CD14-positive monocyte (primary cell): ENCODE measurements at regions not wholly inside any gene's neighbourhood (a gene's known extent, or its start where the extent isn't known, plus 50 kb on each side); places are given as distances from the start of the nearest gene placed in this dataset.

ENCODE experiments used
- DNase-seq, 3 donors: peaks; one replicate each; pipeline ENCODE4 v3.0.0-alpha.2; 2011 to 2022
- H2AFZ ChIP-seq: 2 replicates; pipeline ENCODE4 v1.6.0; 2012; ENCODE audit warnings: mild to moderate bottlenecking, low read depth, low read length, inconsistent platforms; ENCODE audit not compliant: insufficient read depth, poor library complexity, severe bottlenecking
- H3K27ac ChIP-seq, 2 donors: 1 replicate in 1 of 2; 2 replicates in 1 of 2; pipeline ENCODE4 v1.5.1; 2012 to 2013; ENCODE audit warnings: low read length in 2 of 2, control low read depth in 1 of 2, inconsistent platforms in 1 of 2, low read depth in 1 of 2, mild to moderate bottlenecking in 1 of 2
- H3K27me3 ChIP-seq, 2 donors: one replicate each; pipeline versions ENCODE4 v1.6.0 to v1.6.1; 2011 to 2013; ENCODE audit warnings: low read length in 2 of 2; ENCODE audit not compliant: control insufficient read depth in 2 of 2, insufficient read depth in 2 of 2
- H3K36me3 ChIP-seq, 2 donors: replicated peaks in 1 of 2; 1 replicate in 1 of 2; 2 replicates in 1 of 2; pipeline versions ENCODE4 v1.5.1 to v1.6.1; 2012 to 2013; ENCODE audit warnings: low read length in 2 of 2, control low read depth in 1 of 2, inconsistent platforms in 1 of 2, mild to moderate bottlenecking in 1 of 2; ENCODE audit not compliant: insufficient read depth in 2 of 2, control insufficient read depth in 1 of 2
- H3K4me1 ChIP-seq, 2 donors: 1 replicate in 1 of 2; 2 replicates in 1 of 2; pipeline versions ENCODE4 v1.5.1 to v1.6.1; 2012 to 2013; ENCODE audit warnings: low read length in 2 of 2, control low read depth in 1 of 2, inconsistent platforms in 1 of 2, mild to moderate bottlenecking in 1 of 2, moderate library complexity in 1 of 2; ENCODE audit not compliant: insufficient read depth in 2 of 2, control insufficient read depth in 1 of 2
- H3K4me2 ChIP-seq: replicated peaks from 2 replicates; pipeline ENCODE3; 2012; ENCODE audit warnings: low read length, moderate library complexity, mild to moderate bottlenecking; ENCODE audit not compliant: poor library complexity, severe bottlenecking; ENCODE audit errors: extremely low read depth
- H3K4me3 ChIP-seq, 3 experiments: fragments of 200-600 bp in 1 of 3; sonication (generic) in 1 of 3; replicated peaks in 1 of 3; 1 replicate in 2 of 3; 2 replicates in 1 of 3; pipeline ENCODE4 v1.5.1; 2011 to 2013; ENCODE audit warnings: low read length in 3 of 3, mild to moderate bottlenecking in 3 of 3, control low read depth in 2 of 3, low read depth in 2 of 3, inconsistent platforms in 1 of 3, moderate library complexity in 1 of 3
- H3K79me2 ChIP-seq: 2 replicates; pipeline ENCODE4 v1.6.0; 2012; ENCODE audit warnings: mild to moderate bottlenecking, control low read depth, inconsistent platforms, low read length, moderate library complexity; ENCODE audit not compliant: insufficient read depth
- H3K9ac ChIP-seq: 2 replicates; pipeline ENCODE4 v1.6.0; 2017; ENCODE audit warnings: low read length, mild to moderate bottlenecking; ENCODE audit not compliant: insufficient read depth, poor library complexity, severe bottlenecking
- H3K9me3 ChIP-seq, 2 donors: replicated peaks in 1 of 2; 1 replicate in 1 of 2; 2 replicates in 1 of 2; pipeline versions ENCODE4 v1.5.1 to v1.6.1; 2012 to 2013; ENCODE audit warnings: low read length in 2 of 2, control low read depth in 1 of 2; ENCODE audit not compliant: control insufficient read depth in 1 of 2, insufficient read depth in 1 of 2
- H4K20me1 ChIP-seq: 2 replicates; pipeline ENCODE4 v1.6.0; 2012; ENCODE audit warnings: mild to moderate bottlenecking, low read length, control low read depth, moderate library complexity; ENCODE audit not compliant: insufficient read depth
- H3K27ac Mint-ChIP-seq, 7 donors: one replicate each; pipeline ENCODE4 v1.8.0; 2020; ENCODE audit warnings: mild to moderate bottlenecking in 7 of 7, mixed read lengths in 7 of 7, moderate library complexity in 6 of 7, inconsistent platforms in 2 of 7
- H3K27me3 Mint-ChIP-seq, 3 donors: one replicate each; pipeline ENCODE4 v1.8.0; 2021 to 2022; ENCODE audit warnings: low read depth in 3 of 3, mild to moderate bottlenecking in 3 of 3, mixed read lengths in 3 of 3, moderate library complexity in 3 of 3, inconsistent platforms in 1 of 3
- H3K36me3 Mint-ChIP-seq, 2 donors: one replicate each; pipeline ENCODE4 v1.8.0; 2020; ENCODE audit warnings: mixed read lengths in 2 of 2, inconsistent platforms in 1 of 2, mild to moderate bottlenecking in 1 of 2
- H3K4me1 Mint-ChIP-seq: one replicate; pipeline ENCODE4 v1.8.0; 2020; ENCODE audit warnings: mild to moderate bottlenecking, mixed read lengths
- H3K4me3 Mint-ChIP-seq, 2 donors: one replicate each; pipeline ENCODE4 v1.8.0; 2020; ENCODE audit warnings: mild to moderate bottlenecking in 2 of 2, mixed read lengths in 2 of 2, moderate library complexity in 1 of 2
- H3K9me3 Mint-ChIP-seq, 7 donors: one replicate each; pipeline ENCODE4 v1.8.0; 2020 to 2022; ENCODE audit warnings: mixed read lengths in 7 of 7, mild to moderate bottlenecking in 6 of 7, moderate library complexity in 6 of 7, inconsistent platforms in 2 of 7
- CTCF ChIP-seq: fragments of 200-600 bp; IDR thresholded peaks from one replicate; pipeline ENCODE4 v1.8.0; 2022; ENCODE audit warnings: antibody characterized with exemption, mild to moderate bottlenecking
- WGBS: methylation state at CpG from one replicate; pipeline ENCODE4 v1.1.5; 2013; ENCODE audit warnings: missing lambda C conversion rate; ENCODE audit not compliant: insufficient coverage; 5-methylcytosine and 5-hydroxymethylcytosine counted together
- intact Hi-C, 2 donors: fragments of 100-400 bp; cut with micrococcal nuclease; formaldehyde crosslinking; loops; one replicate each; pipeline versions ENCODE4 v1.15.0 to v1.15.1; 2023

GRCh38 chr2:52404046-52404445, 1363.6 kb upstream of the CHAC2 start:
- H3K4me3 Mint-ChIP-seq = no peak overlapping the region
- Histone ChIP-seq H2AFZ (no peak overlapping the region), H3K4me1 (no peaks in the 10 kb centered on the region), H3K4me2 (no peak overlapping the region), H3K4me3 (no peak overlapping the region), H3K9me3 (peaks cover 8 to 12% of the 10 kb centered on the region in 2 donors), H3K79me2 (no peaks in the 10 kb centered on the region), H3K9ac (no peak overlapping the region), H3K27me3 (no peaks in the 10 kb centered on the region), H3K36me3 (no peaks in the 10 kb centered on the region), H4K20me1 (no peaks in the 10 kb centered on the region), H3K27ac (no peak overlapping the region)
- H3K4me1 Mint-ChIP-seq = no peaks in the 10 kb centered on the region
- no CpG with 5 or more reads among the region's 4 CpGs for WGBS
- no peak for TF ChIP-seq CTCF
- intact Hi-C loops = no loop called here
- peaks cover 0 to 10% (median 4%) of the 10 kb centered on the region in 7 donors for H3K9me3 Mint-ChIP-seq
- H3K27ac Mint-ChIP-seq = no peak overlapping the region
- DNase-seq = no peak
- H3K27me3 Mint-ChIP-seq = peaks cover 0 to 3% (median 1%) of the 10 kb centered on the region in 3 donors
- no peaks in the 10 kb centered on the region for H3K36me3 Mint-ChIP-seq

GRCh38 chr2:52402128-52402527, 1365.5 kb upstream of the CHAC2 start:
- no peak overlapping the region for H3K27ac Mint-ChIP-seq
- no peak overlapping the region for H3K4me3 Mint-ChIP-seq

More at GRCh38 chr2:52402128-52402527, 1365.5 kb upstream of the CHAC2 start:
- Histone ChIP-seq H3K4me2 (no peak overlapping the region), H3K4me3 (no peak overlapping the region), H3K36me3 (no peaks in the 10 kb centered on the region), H2AFZ (no peak overlapping the region), H3K9ac (no peak overlapping the region), H4K20me1 (no peaks in the 10 kb centered on the region), H3K9me3 (peaks cover 8 to 12% of the 10 kb centered on the region in 2 donors), H3K4me1 (no peaks in the 10 kb centered on the region), H3K79me2 (no peaks in the 10 kb centered on the region), H3K27me3 (no peaks in the 10 kb centered on the region), H3K27ac (no peak overlapping the region)
- intact Hi-C loops = no loop called here
- WGBS = 82% methylated on average over 2 of the region's 6 CpGs
- Mint-ChIP-seq H3K36me3 (no peaks in the 10 kb centered on the region), H3K4me1 (no peaks in the 10 kb centered on the region), H3K27me3 (peaks cover 0 to 3% (median 1%) of the 10 kb centered on the region in 3 donors), H3K9me3 (peaks cover 0 to 9% (median 5%) of the 10 kb centered on the region in 7 donors)
- no peak for TF ChIP-seq CTCF
- DNase-seq = no peak
